Left ventricle myocardium inferior (tissue), 1 donor: ENCODE measurements at regions not wholly inside any gene's neighbourhood (a gene's known extent, or its start where the extent isn't known, plus 50 kb on each side); places are given as distances from the start of the nearest gene placed in this dataset.

Experiments
- DNase-seq: peaks from one replicate; pipeline ENCODE4 v3.0.0-alpha.2; 2020
- H3K27ac ChIP-seq: fragments of 200-600 bp; replicated peaks from 2 replicates; pipeline ENCODE4 v1.8.0; 2021
- H3K27me3 ChIP-seq: fragments of 200-600 bp; 2 replicates; pipeline ENCODE4 v1.8.0; 2021; ENCODE audit warnings: low read depth
- H3K36me3 ChIP-seq: fragments of 200-600 bp; 2 replicates; pipeline ENCODE4 v1.8.0; 2021
- H3K4me1 ChIP-seq: fragments of 200-600 bp; 2 replicates; pipeline ENCODE4 v1.8.0; 2021
- H3K4me3 ChIP-seq: fragments of 200-600 bp; 2 replicates; pipeline ENCODE4 v1.8.0; 2021; ENCODE audit warnings: mild to moderate bottlenecking, moderate library complexity
- H3K9me3 ChIP-seq: fragments of 200-600 bp; replicated peaks from 2 replicates; pipeline ENCODE4 v1.8.0; 2021
- CTCF ChIP-seq: fragments of 200-600 bp; IDR thresholded peaks from 2 replicates; pipeline ENCODE4 v1.8.0; 2021; ENCODE audit warnings: antibody characterized with exemption, mild to moderate bottlenecking, borderline replicate concordance
- intact Hi-C: fragments of 100-400 bp; cut with micrococcal nuclease; formaldehyde crosslinking; loops from one replicate; pipeline ENCODE4 v1.11.0; 2022
- donor health status: DM: no; HTN: yes; CAD: no; lungs with severe emphysema.

GRCh38 chr4:155571184-155571944 lies 95.3 kb upstream of the GUCY1A1 start:
- no peaks in the 10 kb centered on the region for H3K27me3 ChIP-seq
- no peak overlapping the region for H3K4me3 ChIP-seq
- DNase-seq = no peak
- H3K36me3 ChIP-seq = no peaks in the 10 kb centered on the region
- intact Hi-C loops = no loop called here
- H3K9me3 ChIP-seq = peaks cover 7% of the 10 kb centered on the region
- peaks cover 16% of the 10 kb centered on the region for H3K4me1 ChIP-seq
- TF ChIP-seq CTCF = no peak
- peak overlapping the region; percentile 79 for H3K27ac ChIP-seq

GRCh38 chr4:155570661-155571060 lies 96.0 kb upstream of the GUCY1A1 start:
- Histone ChIP-seq H3K4me3 (no peak overlapping the region), H3K27me3 (no peaks in the 10 kb centered on the region), H3K4me1 (peaks cover 16% of the 10 kb centered on the region), H3K27ac (peak overlapping the region; percentile 79), H3K9me3 (peaks cover 7% of the 10 kb centered on the region), H3K36me3 (no peaks in the 10 kb centered on the region)
- TF ChIP-seq CTCF = no peak
- intact Hi-C loops = no loop called here
- DNase-seq = no peak

- no peaks in the 10 kb centered on the region for H3K27me3 ChIP-seq
- peaks cover 7% of the 10 kb centered on the region for H3K9me3 ChIP-seq
- H3K4me1 ChIP-seq = peaks cover 16% of the 10 kb centered on the region
- no peak overlapping the region for H3K27ac ChIP-seq
- intact Hi-C loops = no loop called here
- no peak overlapping the region for H3K4me3 ChIP-seq
- no peaks in the 10 kb centered on the region for H3K36me3 ChIP-seq
- TF ChIP-seq CTCF = no peak
- no peak for DNase-seq
These were observed 96.6 kb upstream of the GUCY1A1 start for GRCh38 chr4:155569960-155570515.

- intact Hi-C loops = no loop called here
- Histone ChIP-seq H3K9me3 (peaks cover 7% of the 10 kb centered on the region), H3K4me1 (peaks cover 16% of the 10 kb centered on the region), H3K27me3 (no peaks in the 10 kb centered on the region), H3K36me3 (no peaks in the 10 kb centered on the region), H3K4me3 (no peak overlapping the region), H3K27ac (no peak overlapping the region)
- no peak for TF ChIP-seq CTCF
- no peak for DNase-seq
These were observed 97.2 kb upstream of the GUCY1A1 start for GRCh38 chr4:155569471-155569870.

GRCh38 chr4:155568641-155569220 lies 97.9 kb upstream of the GUCY1A1 start:
- no peak for TF ChIP-seq CTCF
- H3K9me3 ChIP-seq = peaks cover 3% of the 10 kb centered on the region
- peaks cover 16% of the 10 kb centered on the region for H3K4me1 ChIP-seq
- H3K27me3 ChIP-seq = no peaks in the 10 kb centered on the region
- no peak for DNase-seq
- intact Hi-C loops = no loop called here
- no peak overlapping the region for H3K4me3 ChIP-seq
- no peak overlapping the region for H3K27ac ChIP-seq
- no peaks in the 10 kb centered on the region for H3K36me3 ChIP-seq
